ENCODE measurements at regions not wholly inside any gene's neighbourhood (a gene's known extent, or its start where the extent isn't known, plus 50 kb on each side); places are given as distances from the start of the nearest gene placed in this dataset.

DNA sequence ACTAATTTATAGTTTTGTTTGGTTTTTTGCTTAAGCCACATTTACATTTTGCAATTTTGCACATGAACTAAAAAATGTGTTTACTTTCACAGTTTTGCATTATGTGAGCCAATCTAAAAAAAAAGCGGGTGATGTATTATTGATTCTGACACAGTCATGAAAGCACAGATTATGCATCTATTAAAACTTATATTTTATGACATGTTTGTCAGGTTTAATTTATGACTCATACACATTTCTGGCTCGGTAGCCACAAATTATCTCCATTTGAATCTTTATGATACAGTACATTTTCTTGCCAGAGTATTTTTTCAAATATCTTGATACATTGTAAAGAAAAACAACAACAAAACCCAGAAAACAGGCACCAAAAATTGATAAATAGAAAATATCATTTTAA, 280.4 kb upstream of the GRIP1 start:
- Mint-ChIP-seq H3K4me3 (ENCODE audit: low read depth) (no peak overlapping the region), H3K4me1 (ENCODE audit: low read depth) (peaks cover 4% of the 10 kb centered on the region), H3K36me3 (ENCODE audit: insufficient read depth) (no peaks in the 10 kb centered on the region), H3K9me3 (ENCODE audit: low read depth) (peaks cover 8% of the 10 kb centered on the region), H3K27ac (no peak overlapping the region), H3K27me3 (no peaks in the 10 kb centered on the region)
- TF ChIP-seq, protein P1, sequence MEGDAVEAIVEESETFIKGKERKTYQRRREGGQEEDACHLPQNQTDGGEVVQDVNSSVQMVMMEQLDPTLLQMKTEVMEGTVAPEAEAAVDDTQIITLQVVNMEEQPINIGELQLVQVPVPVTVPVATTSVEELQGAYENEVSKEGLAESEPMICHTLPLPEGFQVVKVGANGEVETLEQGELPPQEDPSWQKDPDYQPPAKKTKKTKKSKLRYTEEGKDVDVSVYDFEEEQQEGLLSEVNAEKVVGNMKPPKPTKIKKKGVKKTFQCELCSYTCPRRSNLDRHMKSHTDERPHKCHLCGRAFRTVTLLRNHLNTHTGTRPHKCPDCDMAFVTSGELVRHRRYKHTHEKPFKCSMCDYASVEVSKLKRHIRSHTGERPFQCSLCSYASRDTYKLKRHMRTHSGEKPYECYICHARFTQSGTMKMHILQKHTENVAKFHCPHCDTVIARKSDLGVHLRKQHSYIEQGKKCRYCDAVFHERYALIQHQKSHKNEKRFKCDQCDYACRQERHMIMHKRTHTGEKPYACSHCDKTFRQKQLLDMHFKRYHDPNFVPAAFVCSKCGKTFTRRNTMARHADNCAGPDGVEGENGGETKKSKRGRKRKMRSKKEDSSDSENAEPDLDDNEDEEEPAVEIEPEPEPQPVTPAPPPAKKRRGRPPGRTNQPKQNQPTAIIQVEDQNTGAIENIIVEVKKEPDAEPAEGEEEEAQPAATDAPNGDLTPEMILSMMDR (IDR thresholded peaks at IDR 0.05; ENCODE audit: unreplicated experiment): no peak
- DNase-seq (ENCODE audit: low spot score, unreplicated experiment): no peak

- no peak for DNase-seq (ENCODE audit: low spot score, unreplicated experiment)
- Mint-ChIP-seq H3K27me3 (no peaks in the 10 kb centered on the region), H3K36me3 (ENCODE audit: insufficient read depth) (no peaks in the 10 kb centered on the region), H3K4me3 (ENCODE audit: low read depth) (no peak overlapping the region), H3K9me3 (ENCODE audit: low read depth) (peaks cover 8% of the 10 kb centered on the region), H3K4me1 (ENCODE audit: low read depth) (peaks cover 4% of the 10 kb centered on the region), H3K27ac (no peak overlapping the region)
- TF ChIP-seq, protein P1 (IDR thresholded peaks at IDR 0.05; ENCODE audit: unreplicated experiment): no peak
These were observed 281.1 kb upstream of the GRIP1 start for GRCh38 chr12:66960006-66960405.

DNA sequence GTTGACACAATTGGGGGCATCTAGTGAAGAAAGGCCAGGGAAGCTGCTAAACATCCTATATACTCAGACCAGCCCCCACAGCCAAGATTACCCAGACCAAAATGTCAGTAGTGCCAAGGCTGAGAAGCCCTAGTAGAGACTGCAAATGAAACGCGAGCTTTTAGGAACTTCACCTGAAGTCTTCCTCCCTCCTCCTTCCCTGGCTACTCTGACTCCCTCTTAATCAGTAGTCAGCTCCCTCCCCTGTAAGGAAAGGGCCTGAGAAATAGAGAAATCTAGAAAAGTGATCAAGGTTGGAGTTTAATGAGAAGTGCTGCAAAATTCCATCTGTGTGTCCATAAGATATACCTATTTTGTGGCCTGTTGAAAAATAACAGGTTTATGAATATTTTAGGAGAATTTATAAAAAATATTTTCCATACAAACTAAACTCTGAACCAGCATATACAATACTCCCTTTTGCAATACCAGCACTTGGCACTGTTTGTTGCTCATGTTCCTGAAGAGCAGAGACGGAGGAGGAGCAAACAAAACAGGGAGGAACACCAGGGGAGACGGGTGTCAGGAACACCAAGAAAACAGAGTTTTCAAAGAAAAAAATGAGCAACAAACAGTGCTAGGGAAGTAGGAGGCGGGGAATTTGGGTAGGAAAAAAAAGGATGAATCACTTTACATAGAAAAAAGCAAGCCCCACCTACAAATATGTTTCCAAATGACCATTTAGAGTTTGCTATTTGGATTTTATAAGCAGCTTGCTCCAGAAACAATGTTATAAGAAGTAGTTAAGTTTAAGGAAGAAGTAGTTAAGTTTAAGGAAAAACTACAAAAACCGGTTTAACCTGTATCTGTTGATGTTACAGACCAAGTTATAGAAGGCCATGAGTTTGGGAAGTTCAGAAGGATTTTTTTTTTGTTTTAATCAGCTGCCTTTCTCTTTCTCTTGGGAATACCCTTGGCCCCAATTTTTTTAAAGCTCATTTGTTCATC, 282.1 kb upstream of the GRIP1 start:
- Mint-ChIP-seq H3K36me3 (ENCODE audit: insufficient read depth) (no peaks in the 10 kb centered on the region), H3K4me3 (ENCODE audit: low read depth) (no peak overlapping the region), H3K27me3 (no peaks in the 10 kb centered on the region), H3K9me3 (ENCODE audit: low read depth) (peaks cover 8% of the 10 kb centered on the region), H3K4me1 (ENCODE audit: low read depth) (peaks cover 4% of the 10 kb centered on the region), H3K27ac (no peak overlapping the region)
- TF ChIP-seq, protein P1 (IDR thresholded peaks at IDR 0.05; ENCODE audit: unreplicated experiment): no peak
- no peak for DNase-seq (ENCODE audit: low spot score, unreplicated experiment)

- Mint-ChIP-seq H3K9me3 (ENCODE audit: low read depth) (peaks cover 8% of the 10 kb centered on the region), H3K27me3 (no peaks in the 10 kb centered on the region), H3K27ac (no peak overlapping the region), H3K4me1 (ENCODE audit: low read depth) (peaks cover 4% of the 10 kb centered on the region), H3K36me3 (ENCODE audit: insufficient read depth) (no peaks in the 10 kb centered on the region), H3K4me3 (ENCODE audit: low read depth) (no peak overlapping the region)
- TF ChIP-seq, protein P1 (IDR thresholded peaks at IDR 0.05; ENCODE audit: unreplicated experiment): no peak
- DNase-seq (ENCODE audit: low spot score, unreplicated experiment): no peak
These were observed 283.4 kb upstream of the GRIP1 start for GRCh38 chr12:66962290-66962689.

DNA sequence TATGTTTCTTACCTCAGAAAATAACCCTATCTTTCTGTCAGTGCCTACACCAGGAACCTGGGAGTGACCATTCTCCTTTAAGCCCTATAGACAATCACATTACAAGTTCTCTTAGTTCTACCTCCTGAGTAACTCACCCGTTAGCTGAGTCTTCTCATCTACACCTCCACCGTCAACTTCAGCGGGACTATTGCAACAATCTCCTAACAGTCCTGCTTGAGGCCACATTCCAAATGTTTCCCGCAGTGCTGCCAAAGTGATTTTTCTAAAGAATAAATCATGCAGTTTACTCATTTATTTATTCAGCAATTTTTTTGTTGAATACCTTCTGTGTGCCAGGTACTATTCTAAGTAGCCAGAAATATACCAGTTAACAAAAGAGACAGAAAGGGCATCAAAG, 285.0 kb upstream of the GRIP1 start:
- DNase-seq (ENCODE audit: low spot score, unreplicated experiment): no peak
- H3K4me3 Mint-ChIP-seq (ENCODE audit: low read depth): no peak overlapping the region
- no peaks in the 10 kb centered on the region for H3K27me3 Mint-ChIP-seq
- H3K36me3 Mint-ChIP-seq (ENCODE audit: insufficient read depth): no peaks in the 10 kb centered on the region
- TF ChIP-seq, protein P1 (IDR thresholded peaks at IDR 0.05; ENCODE audit: unreplicated experiment): no peak
- H3K9me3 Mint-ChIP-seq (ENCODE audit: low read depth): peaks cover 8% of the 10 kb centered on the region
- H3K4me1 Mint-ChIP-seq (ENCODE audit: low read depth): peaks cover 4% of the 10 kb centered on the region
- no peak overlapping the region for H3K27ac Mint-ChIP-seq
